ENCODE measurements at regions not wholly inside any gene's neighbourhood (a gene's known extent, or its start where the extent isn't known, plus 50 kb on each side); places are given as distances from the start of the nearest gene placed in this dataset.

DNA sequence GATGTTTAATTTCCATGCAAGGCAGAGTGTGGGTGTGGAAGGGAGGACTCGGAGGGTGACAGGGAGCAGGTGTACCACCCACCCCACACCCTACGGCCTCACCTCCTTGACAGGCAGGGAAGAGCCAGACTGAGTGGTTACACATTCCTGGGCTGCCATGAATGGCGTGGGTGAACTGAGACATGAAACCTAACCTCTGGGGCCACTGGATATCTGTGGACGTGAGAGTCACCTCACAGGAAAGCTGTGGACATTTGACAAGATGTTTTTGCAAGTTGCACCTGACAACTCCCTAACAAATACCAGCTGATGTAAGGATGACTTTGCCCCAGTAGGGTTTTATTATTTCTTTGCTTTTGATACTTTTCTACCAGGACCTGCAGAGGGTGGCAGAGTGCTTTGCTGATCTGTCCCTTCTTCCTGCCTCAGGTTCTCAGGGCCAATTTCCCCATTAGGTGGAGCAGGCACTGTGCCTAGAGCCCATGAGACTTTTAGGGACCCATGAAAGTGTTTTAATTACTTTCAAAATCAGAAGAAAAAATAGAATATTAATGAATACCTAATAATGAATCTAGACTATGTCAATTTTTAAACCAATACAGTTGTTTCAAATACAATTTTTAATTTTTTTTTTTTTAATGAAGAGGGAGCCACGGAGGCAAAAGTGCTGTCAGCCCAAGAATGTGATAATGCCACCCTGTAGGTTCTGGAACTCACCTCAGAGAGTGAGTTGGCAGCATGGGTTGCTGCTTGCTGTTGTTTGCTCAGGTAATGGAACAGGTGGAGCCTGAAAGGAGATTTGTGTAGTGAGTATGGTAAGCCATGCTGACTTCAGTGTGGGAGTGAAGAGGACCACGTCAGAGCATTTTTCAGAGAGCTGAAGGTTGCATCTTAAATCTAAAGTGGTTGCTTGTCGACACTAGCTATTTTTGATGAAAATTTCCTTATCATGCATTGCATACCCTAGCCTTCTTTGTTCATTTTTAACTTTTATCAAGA, 58.0 kb upstream of the CYSLTR2 start (continued):
- TF ChIP-seq, protein P1, sequence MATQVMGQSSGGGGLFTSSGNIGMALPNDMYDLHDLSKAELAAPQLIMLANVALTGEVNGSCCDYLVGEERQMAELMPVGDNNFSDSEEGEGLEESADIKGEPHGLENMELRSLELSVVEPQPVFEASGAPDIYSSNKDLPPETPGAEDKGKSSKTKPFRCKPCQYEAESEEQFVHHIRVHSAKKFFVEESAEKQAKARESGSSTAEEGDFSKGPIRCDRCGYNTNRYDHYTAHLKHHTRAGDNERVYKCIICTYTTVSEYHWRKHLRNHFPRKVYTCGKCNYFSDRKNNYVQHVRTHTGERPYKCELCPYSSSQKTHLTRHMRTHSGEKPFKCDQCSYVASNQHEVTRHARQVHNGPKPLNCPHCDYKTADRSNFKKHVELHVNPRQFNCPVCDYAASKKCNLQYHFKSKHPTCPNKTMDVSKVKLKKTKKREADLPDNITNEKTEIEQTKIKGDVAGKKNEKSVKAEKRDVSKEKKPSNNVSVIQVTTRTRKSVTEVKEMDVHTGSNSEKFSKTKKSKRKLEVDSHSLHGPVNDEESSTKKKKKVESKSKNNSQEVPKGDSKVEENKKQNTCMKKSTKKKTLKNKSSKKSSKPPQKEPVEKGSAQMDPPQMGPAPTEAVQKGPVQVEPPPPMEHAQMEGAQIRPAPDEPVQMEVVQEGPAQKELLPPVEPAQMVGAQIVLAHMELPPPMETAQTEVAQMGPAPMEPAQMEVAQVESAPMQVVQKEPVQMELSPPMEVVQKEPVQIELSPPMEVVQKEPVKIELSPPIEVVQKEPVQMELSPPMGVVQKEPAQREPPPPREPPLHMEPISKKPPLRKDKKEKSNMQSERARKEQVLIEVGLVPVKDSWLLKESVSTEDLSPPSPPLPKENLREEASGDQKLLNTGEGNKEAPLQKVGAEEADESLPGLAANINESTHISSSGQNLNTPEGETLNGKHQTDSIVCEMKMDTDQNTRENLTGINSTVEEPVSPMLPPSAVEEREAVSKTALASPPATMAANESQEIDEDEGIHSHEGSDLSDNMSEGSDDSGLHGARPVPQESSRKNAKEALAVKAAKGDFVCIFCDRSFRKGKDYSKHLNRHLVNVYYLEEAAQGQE (IDR thresholded peaks at IDR 0.05), result no peak

DNA sequence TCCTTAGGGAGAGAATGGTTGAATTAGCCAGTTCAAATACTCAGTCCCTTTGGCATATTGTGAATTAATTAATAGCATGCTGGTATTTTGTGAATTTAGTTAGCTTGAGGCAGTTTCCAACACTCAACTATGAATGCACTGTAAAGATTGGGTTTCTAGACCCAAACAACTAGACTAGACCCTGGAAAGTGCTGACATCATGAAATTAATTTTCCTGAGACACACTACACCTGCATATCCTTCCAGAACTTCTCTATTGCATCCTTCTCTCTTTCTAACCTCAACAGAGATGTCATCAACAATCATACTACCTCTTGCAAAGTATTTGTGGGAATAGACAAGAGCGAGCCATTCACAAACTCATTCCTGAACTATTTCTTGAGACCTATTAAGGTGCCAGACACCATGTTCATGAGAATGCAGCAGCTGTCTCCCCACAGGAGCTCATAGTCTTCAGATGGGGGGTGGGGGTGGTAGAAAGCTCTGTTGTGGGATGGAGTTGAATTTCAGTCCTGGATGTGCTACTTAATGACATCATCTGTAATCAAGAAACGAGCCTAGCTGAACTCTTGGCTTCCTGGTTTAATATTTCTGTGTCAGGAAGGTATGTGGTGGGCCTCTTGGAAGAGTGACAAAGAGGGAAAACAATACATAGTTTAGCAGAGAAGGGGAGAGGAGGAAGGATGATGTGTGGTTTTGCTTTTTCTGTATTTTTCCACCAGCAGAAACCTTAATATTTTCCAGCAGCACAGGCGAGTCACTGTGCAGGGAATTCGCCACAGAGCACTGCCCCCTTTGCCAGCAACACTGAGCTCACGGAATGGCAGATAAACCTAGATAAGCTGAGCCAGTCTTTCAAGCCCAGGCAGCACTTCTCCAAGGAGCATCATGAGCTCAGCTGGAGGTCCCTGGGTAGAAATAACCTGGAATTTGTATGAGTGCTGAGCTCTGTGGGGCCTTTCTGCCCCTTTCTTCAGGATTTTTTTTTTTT, 53.1 kb upstream of the CYSLTR2 start:
- no peak overlapping the region for H3K27ac ChIP-seq (ENCODE audit: low read depth in 1 of 2, low read length in 2 of 2)
- 67% methylated on average over 5 of the region's 5 CpGs for WGBS
- no peaks in the 10 kb centered on the region for H3K4me1 ChIP-seq (ENCODE audit: control insufficient read depth in 4 of 4, insufficient read depth in 4 of 4, low read length in 3 of 4)
- H3K9ac ChIP-seq (ENCODE audit: low read depth in 1 of 2, low read length in 2 of 2), result no peak overlapping the region
- no peak for DNase-seq (ENCODE audit: low spot score)
- no peak overlapping the region for H3K4me3 ChIP-seq (ENCODE audit: low read depth in 1 of 3, low read length in 3 of 3)
- TF ChIP-seq HNF4G (IDR thresholded peaks at IDR 0.05), result no peak
- TF ChIP-seq RXRA (IDR thresholded peaks at IDR 0.05), result no peak
- no peak for TF ChIP-seq YY1 (IDR thresholded peaks at IDR 0.05)
- no peak for TF ChIP-seq EGR1 (IDR thresholded peaks at IDR 0.05; ENCODE audit: low read depth in 2 of 2)
- TF ChIP-seq, protein P2, sequence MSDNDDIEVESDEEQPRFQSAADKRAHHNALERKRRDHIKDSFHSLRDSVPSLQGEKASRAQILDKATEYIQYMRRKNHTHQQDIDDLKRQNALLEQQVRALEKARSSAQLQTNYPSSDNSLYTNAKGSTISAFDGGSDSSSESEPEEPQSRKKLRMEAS (IDR thresholded peaks at IDR 0.05), result no peak
- TF ChIP-seq TAF1 (conservative IDR thresholded peaks at IDR 0.05), result no peak
- no peak for TF ChIP-seq JUND (IDR thresholded peaks at IDR 0.05)
- TF ChIP-seq SP1 (IDR thresholded peaks at IDR 0.05), result no peak
- no peak for TF ChIP-seq RAD21 (IDR thresholded peaks at IDR 0.05)
- TF ChIP-seq FOXA2 (IDR thresholded peaks at IDR 0.05), result no peak
- TF ChIP-seq, protein P3, sequence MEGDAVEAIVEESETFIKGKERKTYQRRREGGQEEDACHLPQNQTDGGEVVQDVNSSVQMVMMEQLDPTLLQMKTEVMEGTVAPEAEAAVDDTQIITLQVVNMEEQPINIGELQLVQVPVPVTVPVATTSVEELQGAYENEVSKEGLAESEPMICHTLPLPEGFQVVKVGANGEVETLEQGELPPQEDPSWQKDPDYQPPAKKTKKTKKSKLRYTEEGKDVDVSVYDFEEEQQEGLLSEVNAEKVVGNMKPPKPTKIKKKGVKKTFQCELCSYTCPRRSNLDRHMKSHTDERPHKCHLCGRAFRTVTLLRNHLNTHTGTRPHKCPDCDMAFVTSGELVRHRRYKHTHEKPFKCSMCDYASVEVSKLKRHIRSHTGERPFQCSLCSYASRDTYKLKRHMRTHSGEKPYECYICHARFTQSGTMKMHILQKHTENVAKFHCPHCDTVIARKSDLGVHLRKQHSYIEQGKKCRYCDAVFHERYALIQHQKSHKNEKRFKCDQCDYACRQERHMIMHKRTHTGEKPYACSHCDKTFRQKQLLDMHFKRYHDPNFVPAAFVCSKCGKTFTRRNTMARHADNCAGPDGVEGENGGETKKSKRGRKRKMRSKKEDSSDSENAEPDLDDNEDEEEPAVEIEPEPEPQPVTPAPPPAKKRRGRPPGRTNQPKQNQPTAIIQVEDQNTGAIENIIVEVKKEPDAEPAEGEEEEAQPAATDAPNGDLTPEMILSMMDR (IDR thresholded peaks at IDR 0.05; ENCODE audit: low read depth, low read length, missing input control), result no peak
- peaks cover 0 to 4% (median 0%) of the 10 kb centered on the region in 4 donors for H3K9me3 ChIP-seq (ENCODE audit: control insufficient read depth in 4 of 4, low read length in 3 of 4)
- H3K36me3 ChIP-seq (ENCODE audit: control insufficient read depth in 4 of 4, insufficient read depth in 3 of 4, low read depth in 1 of 4, low read length in 3 of 4), result no peaks in the 10 kb centered on the region
- peaks cover 0 to 2% (median 0%) of the 10 kb centered on the region in 4 donors for H3K27me3 ChIP-seq (ENCODE audit: control insufficient read depth in 4 of 4, insufficient read depth in 4 of 4, low read length in 3 of 4)

Data from liver (tissue), 8 donors.